ENCODE measurements at regions not wholly inside any gene's neighbourhood (a gene's known extent, or its start where the extent isn't known, plus 50 kb on each side); places are given as distances from the start of the nearest gene placed in this dataset.

- no peak for TF ChIP-seq BRF2 (IDR thresholded peaks at IDR 0.05; ENCODE audit: borderline replicate concordance, insufficient read depth, insufficient read length)
- no peak for TF ChIP-seq USF2 (CRISPR knock-in tag; IDR thresholded peaks at IDR 0.05)
- TF ChIP-seq FOXM1 (IDR thresholded peaks at IDR 0.05; ENCODE audit: low read depth), result no peak
- TF ChIP-seq FOXM1 (CRISPR knock-in tag; IDR thresholded peaks at IDR 0.05; ENCODE audit: low read depth), result no peak
- no peak for TF ChIP-seq NFIX (CRISPR knock-in tag; IDR thresholded peaks at IDR 0.05; ENCODE audit: low read depth)
- TF ChIP-seq MIER1 (IDR thresholded peaks at IDR 0.05; ENCODE audit: low read depth), result no peak
- TF ChIP-seq ZNF780A (CRISPR knock-in tag; IDR thresholded peaks at IDR 0.05), result no peak
- no peak for TF ChIP-seq RBFOX2 (IDR thresholded peaks at IDR 0.05; ENCODE audit: low read depth, low read length)
- no peak for TF ChIP-seq CTCF (IDR thresholded peaks at IDR 0.05 in 2 of 3, conservative IDR thresholded peaks at IDR 0.05 in 1 of 3; ENCODE audit: insufficient read depth in 2 of 3, low read depth in 1 of 3, low read length in 3 of 3)
- no peak for TF ChIP-seq POU5F1 (IDR thresholded peaks at IDR 0.05; ENCODE audit: borderline replicate concordance, low read depth, low read length, partially characterized antibody)
- no peak for TF ChIP-seq BHLHE40 (IDR thresholded peaks at IDR 0.05; ENCODE audit: low read length)
- no peak for TF ChIP-seq PURB (CRISPR knock-in tag; IDR thresholded peaks at IDR 0.05; ENCODE audit: low read depth)
- TF ChIP-seq POLR2A (conservative IDR thresholded peaks at IDR 0.05), result no peak
These were observed 906.0 kb downstream of the GBE1 start for GRCh38 chr3:80855482-80855881.

Data from K562 (cell line).